Peyer's patch (tissue), 4 donors: ENCODE measurements at regions not wholly inside any gene's neighbourhood (a gene's known extent, or its start where the extent isn't known, plus 50 kb on each side); places are given as distances from the start of the nearest gene placed in this dataset.

ENCODE experiments used
- DNase-seq, 3 donors: peaks; one replicate each; pipeline ENCODE4 v3.0.0-alpha.2; 2017 to 2019
- H3K27ac ChIP-seq, 4 donors: fragments of 200-600 bp; sonication (generic); one replicate each; pipeline ENCODE4 v1.5.1; 2016 to 2019
- H3K27me3 ChIP-seq, 2 donors: fragments of 200-600 bp; sonication (generic); one replicate each; pipeline ENCODE4 v1.5.1; 2019
- H3K36me3 ChIP-seq, 3 donors: fragments of 200-600 bp; sonication (generic); one replicate each; pipeline ENCODE4 v1.5.1; 2016 to 2019
- H3K4me1 ChIP-seq, 4 donors: fragments of 200-600 bp; sonication (generic); one replicate each; pipeline ENCODE4 v1.5.1; 2016 to 2019
- H3K4me3 ChIP-seq, 4 donors: fragments of 200-600 bp; sonication (generic); 1 replicate in 3 of 4; 2 replicates in 1 of 4; pipeline ENCODE4 v1.5.1; 2016 to 2019; ENCODE audit warnings: mild to moderate bottlenecking in 1 of 4
- H3K9me3 ChIP-seq, 4 donors: fragments of 200-600 bp; sonication (generic); one replicate each; pipeline ENCODE4 v1.5.1; 2016 to 2019; ENCODE audit warnings: mild to moderate bottlenecking in 1 of 4
- POLR2A ChIP-seq, 2 donors: fragments of 450-650 bp; IDR thresholded peaks; one replicate each; pipeline ENCODE4 v1.5.1; 2017; ENCODE audit warnings: antibody characterized with exemption in 2 of 2, mild to moderate bottlenecking in 2 of 2, moderate library complexity in 2 of 2
- TF ChIP-seq, protein P1 (sequence below), 6 experiments: fragments of 450-650 bp in 4 of 6; fragments of 200-600 bp in 2 of 6; sonication (generic) in 1 of 6; IDR thresholded peaks; one replicate each; pipeline ENCODE4 v1.5.1; 2017 to 2019; ENCODE audit warnings: antibody characterized with exemption in 6 of 6, mild to moderate bottlenecking in 3 of 6, moderate library complexity in 1 of 6

- Histone ChIP-seq H3K27me3 (no peaks in the 10 kb centered on the region), H3K9me3 (no peaks in the 10 kb centered on the region), H3K4me1 (no peaks in the 10 kb centered on the region), H3K36me3 (no peaks in the 10 kb centered on the region), H3K27ac (no peak overlapping the region), H3K4me3 (no peak overlapping the region)
- no peak for DNase-seq
- TF ChIP-seq, protein P1, sequence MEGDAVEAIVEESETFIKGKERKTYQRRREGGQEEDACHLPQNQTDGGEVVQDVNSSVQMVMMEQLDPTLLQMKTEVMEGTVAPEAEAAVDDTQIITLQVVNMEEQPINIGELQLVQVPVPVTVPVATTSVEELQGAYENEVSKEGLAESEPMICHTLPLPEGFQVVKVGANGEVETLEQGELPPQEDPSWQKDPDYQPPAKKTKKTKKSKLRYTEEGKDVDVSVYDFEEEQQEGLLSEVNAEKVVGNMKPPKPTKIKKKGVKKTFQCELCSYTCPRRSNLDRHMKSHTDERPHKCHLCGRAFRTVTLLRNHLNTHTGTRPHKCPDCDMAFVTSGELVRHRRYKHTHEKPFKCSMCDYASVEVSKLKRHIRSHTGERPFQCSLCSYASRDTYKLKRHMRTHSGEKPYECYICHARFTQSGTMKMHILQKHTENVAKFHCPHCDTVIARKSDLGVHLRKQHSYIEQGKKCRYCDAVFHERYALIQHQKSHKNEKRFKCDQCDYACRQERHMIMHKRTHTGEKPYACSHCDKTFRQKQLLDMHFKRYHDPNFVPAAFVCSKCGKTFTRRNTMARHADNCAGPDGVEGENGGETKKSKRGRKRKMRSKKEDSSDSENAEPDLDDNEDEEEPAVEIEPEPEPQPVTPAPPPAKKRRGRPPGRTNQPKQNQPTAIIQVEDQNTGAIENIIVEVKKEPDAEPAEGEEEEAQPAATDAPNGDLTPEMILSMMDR (IDR thresholded peaks at IDR 0.05): no peak
- no peak for TF ChIP-seq POLR2A (IDR thresholded peaks at IDR 0.05)
Measured at GRCh38 chr4:75158451-75158850, 225.5 kb downstream of the PARM1 start.

- Histone ChIP-seq H3K27me3 (no peaks in the 10 kb centered on the region), H3K4me3 (no peak overlapping the region), H3K27ac (no peak overlapping the region), H3K9me3 (no peaks in the 10 kb centered on the region), H3K36me3 (no peaks in the 10 kb centered on the region), H3K4me1 (no peaks in the 10 kb centered on the region)
- DNase-seq: no peak
- TF ChIP-seq, protein P1 (IDR thresholded peaks at IDR 0.05): no peak
- no peak for TF ChIP-seq POLR2A (IDR thresholded peaks at IDR 0.05)
Measured at GRCh38 chr4:75154994-75155393, 222.1 kb downstream of the PARM1 start.

DNA sequence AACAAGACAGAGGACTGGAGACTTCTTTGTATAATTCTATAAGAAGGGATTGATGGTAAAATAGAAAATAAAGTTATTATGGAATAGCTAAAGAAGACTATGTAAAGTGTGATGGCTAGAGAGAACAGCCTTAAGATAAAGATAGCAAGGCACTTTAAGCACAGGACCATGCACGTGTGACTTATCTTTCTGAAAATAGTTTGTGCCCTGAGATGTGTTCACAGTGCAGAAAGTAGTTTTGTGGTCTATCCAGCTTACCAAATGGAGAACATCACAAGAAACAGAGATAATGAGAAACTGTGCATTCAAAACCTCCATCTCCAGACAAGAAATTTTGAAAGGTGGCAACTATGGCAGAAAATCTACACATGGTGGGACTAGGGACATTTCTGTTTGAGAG, 213.3 kb downstream of the PARM1 start:
- TF ChIP-seq, protein P1 (IDR thresholded peaks at IDR 0.05): no peak
- no peak for TF ChIP-seq POLR2A (IDR thresholded peaks at IDR 0.05)
- Histone ChIP-seq H3K4me3 (no peak overlapping the region), H3K27ac (no peak overlapping the region)

DNA sequence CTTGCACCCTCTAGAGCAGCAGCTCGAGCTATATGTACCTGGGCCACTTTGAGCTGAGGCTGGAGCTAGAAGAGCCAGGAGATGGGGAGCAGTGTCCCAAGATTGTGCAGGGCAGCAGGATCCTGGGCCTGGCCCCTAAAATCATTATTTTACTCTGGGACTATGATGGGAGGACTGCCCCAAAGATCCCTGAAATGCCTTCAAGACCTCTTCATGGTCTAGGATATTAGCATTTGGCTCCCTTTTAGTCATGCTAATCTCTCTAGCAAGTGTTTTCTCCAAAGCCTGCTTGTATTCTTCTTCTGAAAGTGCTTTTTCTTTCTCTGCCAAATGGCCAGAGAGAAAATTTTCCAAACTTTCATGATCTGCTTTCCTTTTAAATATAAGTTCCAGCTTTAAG, 211.6 kb downstream of the PARM1 start:
- Histone ChIP-seq H3K27me3 (no peaks in the 10 kb centered on the region), H3K4me1 (no peaks in the 10 kb centered on the region), H3K4me3 (no peak overlapping the region), H3K9me3 (no peaks in the 10 kb centered on the region), H3K36me3 (no peaks in the 10 kb centered on the region), H3K27ac (no peak overlapping the region)
- no peak for DNase-seq
- TF ChIP-seq POLR2A (IDR thresholded peaks at IDR 0.05): no peak
- TF ChIP-seq, protein P1 (IDR thresholded peaks at IDR 0.05): no peak

More for the DNA sequence above, 213.3 kb downstream of the PARM1 start:
- no peaks in the 10 kb centered on the region for H3K27me3 ChIP-seq
- DNase-seq: no peak
- no peaks in the 10 kb centered on the region for H3K36me3 ChIP-seq
- H3K9me3 ChIP-seq: no peaks in the 10 kb centered on the region
- H3K4me1 ChIP-seq: no peaks in the 10 kb centered on the region

- no peaks in the 10 kb centered on the region for H3K9me3 ChIP-seq
- no peaks in the 10 kb centered on the region for H3K36me3 ChIP-seq
- no peak for DNase-seq
- H3K27ac ChIP-seq: peak overlapping the region in 1 of 4 donors; percentile 17
- no peak overlapping the region for H3K4me3 ChIP-seq
- no peaks in the 10 kb centered on the region for H3K27me3 ChIP-seq
- no peaks in the 10 kb centered on the region for H3K4me1 ChIP-seq
- TF ChIP-seq, protein P1 (IDR thresholded peaks at IDR 0.05): no peak
- TF ChIP-seq POLR2A (IDR thresholded peaks at IDR 0.05): no peak
Measured at GRCh38 chr4:75142850-75143249, 209.9 kb downstream of the PARM1 start.

DNA sequence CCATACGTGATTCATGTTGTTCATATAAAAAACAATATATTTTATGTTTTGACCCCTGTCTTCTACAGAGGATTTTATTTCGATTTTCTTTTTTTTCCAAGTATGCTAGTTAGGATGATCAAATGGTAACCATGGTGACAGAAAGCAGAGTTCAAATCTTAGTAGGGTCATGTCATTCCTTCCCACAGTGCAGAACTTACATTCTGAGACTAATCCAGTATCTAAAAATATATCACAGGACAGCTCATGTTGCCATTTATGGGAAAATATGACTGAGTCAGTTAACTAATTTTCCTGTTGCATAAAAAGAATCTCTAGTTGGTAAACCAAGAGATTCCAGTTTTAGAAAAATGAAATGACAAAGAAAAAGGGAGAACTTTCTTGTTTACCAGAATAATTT, 209.5 kb downstream of the PARM1 start:
- no peak overlapping the region for H3K27ac ChIP-seq
- TF ChIP-seq POLR2A (IDR thresholded peaks at IDR 0.05): no peak
- TF ChIP-seq, protein P1 (IDR thresholded peaks at IDR 0.05): no peak
- H3K4me1 ChIP-seq: no peaks in the 10 kb centered on the region
- no peaks in the 10 kb centered on the region for H3K27me3 ChIP-seq
- no peaks in the 10 kb centered on the region for H3K36me3 ChIP-seq
- H3K4me3 ChIP-seq: no peak overlapping the region
- no peaks in the 10 kb centered on the region for H3K9me3 ChIP-seq
- DNase-seq: no peak
